ENCODE measurements at regions not wholly inside any gene's neighbourhood (a gene's known extent, or its start where the extent isn't known, plus 50 kb on each side); places are given as distances from the start of the nearest gene placed in this dataset.

- no peak for TF ChIP-seq CTCF (IDR thresholded peaks at IDR 0.05; ENCODE audit: low read depth, low read length)
- TF ChIP-seq EZH2phosphoT487 (IDR thresholded peaks at IDR 0.05; ENCODE audit: low read depth): no peak
Observed at GRCh38 chr7:84876061-84876821, 310.6 kb downstream of the SEMA3D start.

Data from OCI-LY3 (cell line).